GM12872 (cell line): ENCODE measurements at regions not wholly inside any gene's neighbourhood (a gene's known extent, or its start where the extent isn't known, plus 50 kb on each side); places are given as distances from the start of the nearest gene placed in this dataset.

ENCODE experiments used
- CTCF ChIP-seq: IDR thresholded peaks from 3 replicates; pipeline ENCODE4 v1.5.1; 2011; ENCODE audit warnings: low read depth, mild to moderate bottlenecking, low read length, moderate library complexity; ENCODE audit not compliant: insufficient read depth

DNA sequence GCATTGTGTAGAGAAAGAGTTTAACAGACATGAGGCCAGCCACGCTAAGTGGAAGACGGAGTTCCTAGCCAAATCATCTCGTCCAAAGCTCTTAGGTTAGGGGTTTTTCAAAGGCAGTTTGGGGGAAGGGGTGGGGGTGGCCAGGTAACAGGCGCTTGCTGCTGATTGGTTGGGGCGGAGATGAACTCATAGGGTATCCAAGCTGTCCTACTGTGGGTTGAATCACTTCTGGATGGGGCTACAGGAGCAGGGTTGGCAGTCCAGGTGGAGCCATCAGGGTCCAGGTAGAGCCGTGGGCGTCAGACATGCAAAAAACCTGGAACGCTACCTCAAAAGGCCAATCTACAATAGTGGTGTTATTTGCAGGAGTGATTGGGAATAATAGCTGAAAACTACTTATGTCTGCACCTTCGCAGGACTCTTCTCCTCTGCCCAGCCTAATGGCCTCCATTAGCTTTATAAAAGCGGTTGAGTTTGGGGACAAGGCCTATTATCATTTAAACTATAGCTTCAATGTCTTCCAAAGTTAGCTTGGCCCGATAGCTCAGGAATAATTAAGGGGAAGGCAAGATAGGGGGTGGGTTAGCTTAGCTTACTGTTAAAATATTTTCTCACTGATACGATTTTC is 579.6 kb downstream of the NLGN4X start:
- TF ChIP-seq CTCF: no peak

- no peak for TF ChIP-seq CTCF
These were observed 581.8 kb downstream of the NLGN4X start for GRCh38 chrX:5646818-5647217.

GRCh38 chrX:5644776-5645175 is 583.9 kb downstream of the NLGN4X start:
- TF ChIP-seq CTCF: no peak

DNA sequence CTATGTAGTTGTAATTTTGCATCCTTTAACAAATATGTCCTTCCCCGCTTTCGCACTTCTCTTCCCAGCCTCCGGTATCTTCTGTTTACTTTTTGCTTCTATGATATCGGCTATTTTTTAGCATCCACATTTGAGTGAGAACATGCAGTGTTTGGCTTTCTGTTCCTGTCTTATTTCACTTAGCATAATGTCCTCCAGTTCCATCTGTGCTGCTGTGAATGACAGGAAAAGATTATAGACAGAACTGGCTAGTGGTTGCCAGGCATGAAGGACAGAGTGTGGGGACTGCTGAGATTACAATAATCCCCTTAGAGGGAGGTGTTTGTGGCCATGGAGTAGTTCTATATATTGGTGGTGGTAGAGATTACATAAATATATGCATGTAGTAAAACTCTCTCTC is 588.6 kb downstream of the NLGN4X start:
- no peak for TF ChIP-seq CTCF

GRCh38 chrX:5638572-5638971 is 590.1 kb downstream of the NLGN4X start:
- no peak for TF ChIP-seq CTCF

- no peak for TF ChIP-seq CTCF
These were observed 595.8 kb downstream of the NLGN4X start for GRCh38 chrX:5632887-5633286.

GRCh38 chrX:5632061-5632614 is 596.5 kb downstream of the NLGN4X start:
- TF ChIP-seq CTCF: no peak

DNA sequence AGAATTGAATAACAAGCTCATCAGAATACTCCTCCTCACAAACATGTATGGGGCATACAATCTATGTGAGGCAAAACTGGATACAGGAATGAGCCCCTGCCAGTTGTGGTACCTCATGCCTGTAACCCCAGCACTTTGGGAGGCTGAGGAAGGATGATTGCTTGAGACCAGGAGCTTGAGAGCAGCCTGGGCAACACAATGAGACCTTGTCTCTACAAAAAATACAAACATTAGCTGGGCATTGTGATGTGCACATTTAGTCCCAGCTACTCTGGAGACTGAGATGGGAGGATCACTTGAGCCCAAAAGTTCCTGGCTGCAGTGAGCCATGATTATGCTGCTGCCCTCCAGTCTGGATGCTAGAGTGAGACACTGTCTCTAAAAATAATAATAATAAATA is 611.0 kb downstream of the NLGN4X start:
- TF ChIP-seq CTCF: no peak
